ENCODE measurements at regions not wholly inside any gene's neighbourhood (a gene's known extent, or its start where the extent isn't known, plus 50 kb on each side); places are given as distances from the start of the nearest gene placed in this dataset.
A peak's percentile ranks its signal among the peaks of the same experiment; 100 is the strongest.
"Not testable (repeated sequence)": the region's sequence is repeated elsewhere in the genome, so short reads cannot be mapped to it uniquely, and the experiment has no call there.

DNA sequence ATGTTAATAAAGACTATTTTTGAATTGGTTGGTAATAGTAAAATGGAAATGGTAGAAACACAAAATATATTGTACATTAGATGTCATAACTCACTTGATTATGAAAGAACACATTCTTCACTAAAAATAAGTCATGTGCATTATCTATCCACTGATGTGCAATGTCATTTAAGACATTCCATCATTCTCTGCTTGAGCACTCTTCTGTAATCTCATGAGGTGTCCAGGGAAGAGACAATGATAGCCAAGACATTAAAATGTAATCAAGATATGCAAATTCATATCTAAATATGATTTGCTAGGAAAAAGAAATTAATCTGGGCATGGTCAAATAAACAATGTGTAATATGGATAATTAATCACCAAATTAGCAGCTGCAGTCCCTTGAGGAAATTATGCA, 422.5 kb downstream of the BTG1 start:
- ATAC-seq (replicated peaks) (no peak), DNase-seq (no peak)
- H3K4me3 Mint-ChIP-seq = no peak overlapping the region
- no peaks in the 10 kb centered on the region for H3K36me3 Mint-ChIP-seq (ENCODE audit: insufficient read depth)
- peaks cover 0 to 2% of the 10 kb centered on the region in 2 donors for H3K9me3 Mint-ChIP-seq
- H3K4me1 Mint-ChIP-seq (ENCODE audit: low read depth in 2 of 2) = no peaks in the 10 kb centered on the region
- no peak overlapping the region for H3K27ac Mint-ChIP-seq
- H3K27me3 Mint-ChIP-seq = no peaks in the 10 kb centered on the region

DNA sequence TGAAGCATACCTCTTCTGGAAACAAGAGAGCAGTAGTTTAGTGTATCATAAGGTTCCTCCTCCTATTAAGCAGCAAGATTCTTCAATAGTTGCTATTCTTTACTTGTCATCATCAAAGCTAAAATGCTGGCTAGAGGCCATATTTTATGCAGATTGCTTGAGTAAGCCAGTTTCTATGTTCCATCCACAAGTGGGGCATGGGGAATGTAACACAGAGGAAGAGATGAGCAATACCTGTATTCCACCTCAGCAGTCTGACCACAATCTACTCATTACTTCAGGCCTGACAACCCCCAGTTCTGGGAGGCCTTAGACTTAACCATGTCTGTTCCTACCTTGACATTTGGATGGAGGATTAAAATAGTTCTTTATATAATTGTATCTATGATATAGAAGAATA, 423.6 kb downstream of the BTG1 start:
- no peak for DNase-seq
- no peaks in the 10 kb centered on the region for H3K4me1 Mint-ChIP-seq (ENCODE audit: low read depth in 2 of 2)
- no peak for ATAC-seq (replicated peaks)

GRCh38 chr12:91721023-91721422, 424.6 kb downstream of the BTG1 start:
- H3K9me3 Mint-ChIP-seq = no peaks in the 10 kb centered on the region
- H3K4me3 Mint-ChIP-seq = no peak overlapping the region
- H3K36me3 Mint-ChIP-seq (ENCODE audit: insufficient read depth) = no peaks in the 10 kb centered on the region
- no peaks in the 10 kb centered on the region for H3K27me3 Mint-ChIP-seq
- no peak for DNase-seq
- no peak overlapping the region for H3K27ac Mint-ChIP-seq
- no peak for ATAC-seq (replicated peaks)
- H3K4me1 Mint-ChIP-seq (ENCODE audit: low read depth in 2 of 2) = no peaks in the 10 kb centered on the region

More for the DNA sequence above, 423.6 kb downstream of the BTG1 start:
- no peaks in the 10 kb centered on the region for H3K9me3 Mint-ChIP-seq
- H3K4me3 Mint-ChIP-seq = no peak overlapping the region
- no peaks in the 10 kb centered on the region for H3K36me3 Mint-ChIP-seq (ENCODE audit: insufficient read depth)
- no peak overlapping the region for H3K27ac Mint-ChIP-seq
- no peaks in the 10 kb centered on the region for H3K27me3 Mint-ChIP-seq

DNA sequence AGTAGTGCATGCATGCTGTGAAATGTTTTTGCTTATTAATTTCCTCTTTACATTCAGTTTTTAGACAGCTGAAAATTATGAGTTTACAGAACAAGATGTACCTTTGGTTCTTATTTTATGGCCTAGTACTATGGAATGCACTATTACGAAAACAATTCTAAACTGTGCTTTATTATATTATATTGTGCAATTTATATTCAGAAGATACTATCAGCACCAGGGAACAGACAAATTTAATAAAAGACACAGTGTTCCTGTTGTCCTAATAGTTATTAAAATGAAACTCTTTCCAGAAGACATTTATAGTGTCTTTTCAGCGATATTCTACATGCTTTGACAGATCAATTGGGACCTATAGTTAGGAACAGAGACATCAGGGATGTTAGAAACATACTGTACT, 427.3 kb downstream of the BTG1 start:
- no peaks in the 10 kb centered on the region for H3K27me3 Mint-ChIP-seq
- DNase-seq = no peak
- no peaks in the 10 kb centered on the region for H3K36me3 Mint-ChIP-seq (ENCODE audit: insufficient read depth)
- no peaks in the 10 kb centered on the region for H3K9me3 Mint-ChIP-seq
- ATAC-seq (replicated peaks) = no peak
- no peaks in the 10 kb centered on the region for H3K4me1 Mint-ChIP-seq (ENCODE audit: low read depth in 2 of 2)
- H3K4me3 Mint-ChIP-seq = no peak overlapping the region
- no peak overlapping the region for H3K27ac Mint-ChIP-seq

DNA sequence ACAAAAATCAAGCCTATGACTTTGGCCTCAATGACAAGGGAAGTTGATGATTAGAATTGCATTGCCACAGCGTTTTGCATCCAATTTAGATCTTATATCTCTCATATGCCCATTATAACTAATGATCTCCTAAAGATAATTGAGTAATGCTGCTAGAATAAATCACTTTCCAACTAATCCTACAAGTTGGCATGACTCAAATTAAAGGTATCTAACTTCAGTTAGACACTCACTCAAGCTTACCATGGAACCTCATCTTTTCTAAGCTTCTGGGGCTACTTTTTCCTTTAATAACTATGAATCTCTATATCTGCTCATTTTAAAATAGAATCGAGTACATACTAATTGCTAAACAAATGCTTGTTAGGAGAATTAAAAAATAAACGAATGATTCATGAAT, 427.8 kb downstream of the BTG1 start:
- Mint-ChIP-seq H3K27ac (no peak overlapping the region), H3K4me3 (no peak overlapping the region), H3K36me3 (ENCODE audit: insufficient read depth) (no peaks in the 10 kb centered on the region), H3K4me1 (ENCODE audit: low read depth in 2 of 2) (no peaks in the 10 kb centered on the region), H3K27me3 (no peaks in the 10 kb centered on the region), H3K9me3 (no peaks in the 10 kb centered on the region)
- ATAC-seq (replicated peaks) = no peak
- DNase-seq = no peak

DNA sequence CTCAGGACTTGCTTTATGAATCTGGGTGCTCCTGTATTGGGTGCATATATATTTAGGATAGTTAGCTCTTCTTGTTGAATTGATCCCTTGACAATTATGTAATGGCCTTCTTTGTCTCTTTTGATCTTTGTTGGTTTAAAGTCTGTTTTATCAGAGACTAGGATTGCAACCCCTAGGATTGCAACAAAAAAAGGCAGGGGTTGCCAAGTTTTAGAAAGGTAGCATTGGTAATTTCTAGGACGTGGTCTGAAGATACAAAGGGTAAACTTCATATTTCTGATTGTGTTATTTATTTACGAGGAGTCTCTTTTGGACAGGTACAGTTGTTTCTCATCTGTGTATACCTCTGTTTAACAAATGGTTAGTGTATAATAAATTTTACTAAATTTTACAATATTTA, 433.7 kb downstream of the BTG1 start:
- not testable (repeated sequence) for DNase-seq; H3K4me3 Mint-ChIP-seq; H3K4me1 Mint-ChIP-seq (ENCODE audit: low read depth in 2 of 2); H3K27ac Mint-ChIP-seq; H3K27me3 Mint-ChIP-seq; ATAC-seq (replicated peaks); H3K36me3 Mint-ChIP-seq (ENCODE audit: insufficient read depth); H3K9me3 Mint-ChIP-seq

DNA sequence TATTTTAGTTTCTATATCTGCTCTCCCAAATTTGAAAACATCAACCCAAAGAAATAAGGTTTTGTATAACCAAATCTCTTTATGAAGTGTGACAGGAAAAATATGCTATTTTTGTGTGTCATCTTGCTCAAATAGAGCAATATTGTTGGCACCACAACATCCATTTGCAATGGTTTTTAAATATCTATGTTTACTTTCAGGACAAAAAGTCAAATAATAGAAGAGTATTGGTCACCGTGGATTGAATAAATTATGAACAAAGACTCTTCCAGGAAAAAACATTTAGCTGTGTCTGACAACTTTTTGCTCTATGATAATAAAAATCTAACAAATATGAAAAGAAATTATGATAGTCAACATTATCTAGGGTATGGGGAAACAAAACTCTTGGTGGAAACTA, 439.2 kb downstream of the BTG1 start:
- Mint-ChIP-seq H3K36me3 (ENCODE audit: insufficient read depth) (no peaks in the 10 kb centered on the region), H3K9me3 (no peaks in the 10 kb centered on the region), H3K27ac (no peak overlapping the region), H3K4me1 (ENCODE audit: low read depth in 2 of 2) (no peaks in the 10 kb centered on the region), H3K4me3 (no peak overlapping the region), H3K27me3 (no peaks in the 10 kb centered on the region)
- ATAC-seq (replicated peaks) (no peak), DNase-seq (no peak)

DNA sequence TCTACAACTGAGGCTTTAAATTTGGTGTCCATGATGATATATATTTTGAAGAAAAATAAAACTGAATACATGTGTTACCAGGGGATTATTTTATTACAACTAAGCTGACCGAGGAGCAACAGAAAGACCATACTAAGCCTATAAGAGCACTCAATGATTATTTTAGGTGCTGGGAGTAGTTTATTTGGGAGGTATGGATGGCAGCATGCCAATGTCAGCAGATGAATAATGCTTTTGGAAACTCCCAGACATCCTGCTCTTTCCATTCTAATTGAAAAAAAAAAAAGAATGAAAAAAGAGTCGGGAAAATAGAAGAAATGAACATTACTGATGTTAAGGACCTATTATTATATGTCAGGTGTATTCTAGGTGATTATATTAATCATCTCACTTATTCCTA, 441.2 kb downstream of the BTG1 start:
- Mint-ChIP-seq H3K27me3 (no peaks in the 10 kb centered on the region), H3K4me3 (no peak overlapping the region), H3K36me3 (ENCODE audit: insufficient read depth) (no peaks in the 10 kb centered on the region), H3K27ac (no peak overlapping the region), H3K9me3 (no peaks in the 10 kb centered on the region), H3K4me1 (ENCODE audit: low read depth in 2 of 2) (no peaks in the 10 kb centered on the region)
- DNase-seq (no peak), ATAC-seq (replicated peaks) (no peak)

DNA sequence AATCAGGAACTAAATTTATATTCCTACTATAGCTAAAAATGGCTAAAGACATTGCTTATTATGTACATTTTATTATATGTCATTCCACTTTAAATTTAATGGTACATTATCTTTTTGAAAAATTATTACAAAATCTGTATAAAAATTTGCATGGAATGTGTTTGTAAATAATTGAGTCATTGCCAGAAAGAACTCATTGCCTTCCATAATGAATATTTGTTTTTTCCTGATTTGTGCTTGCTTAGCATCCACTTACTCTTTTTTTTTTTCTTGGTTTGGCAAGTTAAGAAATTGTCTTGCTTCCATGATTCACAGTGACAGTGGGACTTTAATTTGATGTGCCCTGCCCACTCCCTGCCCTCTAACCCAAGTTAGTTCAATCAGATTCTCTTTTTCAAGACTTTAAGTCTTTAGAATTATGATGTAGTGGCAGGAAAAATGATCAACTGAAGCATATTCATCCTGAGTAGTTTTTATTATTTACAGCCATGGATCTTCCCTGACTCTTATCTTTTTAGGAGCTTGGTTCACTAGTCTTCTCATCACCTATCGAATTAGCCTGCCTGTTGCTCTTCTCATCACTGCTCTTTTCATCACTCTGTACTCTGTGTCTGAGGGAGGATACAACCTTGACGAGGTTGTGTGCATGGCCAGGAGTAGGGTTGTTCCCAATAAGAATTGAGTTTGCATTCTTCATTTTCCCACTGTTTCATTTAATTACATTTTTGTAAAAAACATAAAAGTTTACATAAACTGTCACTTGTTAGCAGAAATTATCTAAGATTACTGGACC, 442.0 kb downstream of the BTG1 start:
- DNase-seq = no peak
- Mint-ChIP-seq H3K4me3 (no peak overlapping the region), H3K9me3 (peaks cover 0 to 3% of the 10 kb centered on the region in 2 donors), H3K36me3 (ENCODE audit: insufficient read depth) (no peaks in the 10 kb centered on the region), H3K27ac (no peak overlapping the region), H3K27me3 (no peaks in the 10 kb centered on the region), H3K4me1 (ENCODE audit: low read depth in 2 of 2) (no peaks in the 10 kb centered on the region)
- ATAC-seq (replicated peaks) = no peak

DNA sequence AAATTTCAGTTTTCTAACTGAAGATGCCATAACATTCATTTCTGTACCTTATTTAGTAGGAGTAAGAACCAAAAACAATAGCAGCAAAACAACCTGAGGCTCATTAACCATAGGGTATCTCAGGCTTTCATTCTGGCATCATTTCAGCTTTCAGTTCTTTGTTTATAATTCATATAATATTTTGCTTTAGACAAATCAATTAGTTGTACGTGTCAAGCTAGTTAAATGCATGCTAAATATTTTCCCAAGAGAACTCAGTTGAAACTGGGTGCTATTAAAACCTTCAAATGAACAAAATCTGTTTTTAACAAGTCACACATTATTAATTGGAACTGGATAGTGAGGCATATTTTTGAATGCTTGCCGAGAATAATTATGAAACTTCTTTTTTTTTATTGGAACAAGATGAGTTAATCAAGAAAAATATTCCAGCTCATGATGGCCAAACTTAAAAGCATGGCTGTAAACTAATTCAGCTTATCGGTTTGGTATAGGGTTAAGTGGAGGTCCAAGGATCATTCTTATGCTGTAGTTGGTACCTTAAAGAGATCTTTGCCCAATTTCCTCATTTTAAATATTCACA, 442.7 kb downstream of the BTG1 start:
- H3K27me3 Mint-ChIP-seq = no peaks in the 10 kb centered on the region
- H3K4me3 Mint-ChIP-seq = no peak overlapping the region
- peaks cover 0 to 3% of the 10 kb centered on the region in 2 donors for H3K9me3 Mint-ChIP-seq
- no peaks in the 10 kb centered on the region for H3K36me3 Mint-ChIP-seq (ENCODE audit: insufficient read depth)
- H3K4me1 Mint-ChIP-seq (ENCODE audit: low read depth in 2 of 2) = no peaks in the 10 kb centered on the region
- DNase-seq (no peak), ATAC-seq (replicated peaks) (no peak)
- no peak overlapping the region for H3K27ac Mint-ChIP-seq

GRCh38 chr12:91695964-91696363, 449.7 kb downstream of the BTG1 start:
- Mint-ChIP-seq H3K27me3 (no peaks in the 10 kb centered on the region), H3K36me3 (ENCODE audit: insufficient read depth) (no peaks in the 10 kb centered on the region), H3K9me3 (peaks cover 0 to 3% of the 10 kb centered on the region in 2 donors), H3K27ac (peak overlapping the region in 1 of 2 donors; percentile 29), H3K4me3 (no peak overlapping the region), H3K4me1 (ENCODE audit: low read depth in 2 of 2) (no peaks in the 10 kb centered on the region)
- no peak for ATAC-seq (replicated peaks)
- DNase-seq = no peak

DNA sequence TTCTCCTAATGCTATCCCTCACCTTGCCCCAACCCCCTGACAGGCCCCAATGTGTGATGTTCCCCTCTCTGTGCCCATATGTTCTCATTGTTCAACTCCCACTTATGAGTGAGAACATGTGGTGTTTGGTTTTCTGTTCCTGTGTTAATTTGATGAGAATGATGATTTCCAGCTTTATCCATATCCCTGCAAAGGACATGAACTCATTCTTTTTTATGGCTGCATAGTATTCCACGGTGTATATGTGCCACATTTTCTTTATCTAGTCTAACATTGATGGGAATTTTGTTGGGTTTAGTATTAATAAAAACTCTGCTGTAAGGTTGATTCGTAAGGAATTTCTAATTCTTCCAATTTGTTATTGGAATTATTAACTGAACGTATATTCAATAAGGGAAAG, 450.2 kb downstream of the BTG1 start:
- H3K4me3 Mint-ChIP-seq; H3K4me1 Mint-ChIP-seq (ENCODE audit: low read depth in 2 of 2); H3K36me3 Mint-ChIP-seq (ENCODE audit: insufficient read depth): not testable (repeated sequence)

GRCh38 chr12:91690531-91690930, 455.1 kb downstream of the BTG1 start:
- ATAC-seq (replicated peaks) (no peak), DNase-seq (no peak)
- Mint-ChIP-seq H3K9me3 (no peaks in the 10 kb centered on the region), H3K4me3 (no peak overlapping the region), H3K27me3 (no peaks in the 10 kb centered on the region), H3K36me3 (ENCODE audit: insufficient read depth) (no peaks in the 10 kb centered on the region), H3K27ac (no peak overlapping the region), H3K4me1 (ENCODE audit: low read depth in 2 of 2) (peaks cover 6 to 8% of the 10 kb centered on the region in 2 donors)

More for the DNA sequence above, 450.2 kb downstream of the BTG1 start:
- not testable (repeated sequence) for H3K9me3 Mint-ChIP-seq; H3K27ac Mint-ChIP-seq; DNase-seq; ATAC-seq (replicated peaks); H3K27me3 Mint-ChIP-seq
